Mucosa of descending colon (tissue), 3 donors: ENCODE measurements at regions not wholly inside any gene's neighbourhood (a gene's known extent, or its start where the extent isn't known, plus 50 kb on each side); places are given as distances from the start of the nearest gene placed in this dataset.

Experiments
- ATAC-seq: fragments of 200-7000 bp; cut with Tn5 transposase; one replicate; pipeline ENCODE4 v1.9.1; 2020; ENCODE audit warnings: mild to moderate bottlenecking, moderate library complexity
- DNase-seq, 3 donors: peaks; one replicate each; pipeline ENCODE4 v3.0.0-alpha.2; 2020
- H3K36me3 ChIP-seq: fragments of 200-600 bp; one replicate; pipeline ENCODE4 v1.8.0; 2021; ENCODE audit warnings: low read depth, mild to moderate bottlenecking
- H3K4me1 ChIP-seq: fragments of 200-600 bp; one replicate; pipeline ENCODE4 v1.8.0; 2021; ENCODE audit warnings: low read depth, mild to moderate bottlenecking
- H3K4me3 ChIP-seq: fragments of 200-600 bp; one replicate; pipeline ENCODE4 v1.8.0; 2021; ENCODE audit warnings: mild to moderate bottlenecking
- H3K9me3 ChIP-seq: fragments of 200-600 bp; one replicate; pipeline ENCODE4 v1.8.0; 2021; ENCODE audit warnings: mild to moderate bottlenecking
- CTCF ChIP-seq: fragments of 200-600 bp; IDR thresholded peaks from one replicate; pipeline ENCODE4 v1.8.0; 2022; ENCODE audit warnings: antibody characterized with exemption, mild to moderate bottlenecking
- intact Hi-C, 2 donors: fragments of 100-400 bp; cut with DNase I in 1 of 2; cut with micrococcal nuclease in 1 of 2; formaldehyde crosslinking; loops; one replicate each; pipeline versions ENCODE4 v1.11.0 to v1.11.1; 2022; cut with DNase I, micrococcal nuclease
- donor health status: DM: no; HTN: no; CAD: no; lungs with moderate emphysema.
- donor health status: DM: no; HTN: no; CAD: no.
- donor health status: DM: no; HTN: yes; CAD: no.

GRCh38 chr15:35992791-35993190, 446.8 kb upstream of the DPH6 start:
- DNase-seq (no peak), ATAC-seq (no peak)
- Histone ChIP-seq H3K36me3 (no peaks in the 10 kb centered on the region), H3K9me3 (no peaks in the 10 kb centered on the region), H3K4me3 (no peak overlapping the region), H3K4me1 (no peaks in the 10 kb centered on the region)
- intact Hi-C loops = no loop called here
- TF ChIP-seq CTCF = no peak

- ATAC-seq = no peak
Measured at GRCh38 chr15:35993196-35993595, 447.2 kb upstream of the DPH6 start.

GRCh38 chr15:35994876-35995275, 448.9 kb upstream of the DPH6 start:
- ATAC-seq = no peak
- intact Hi-C loops = no loop called here

More at GRCh38 chr15:35993196-35993595, 447.2 kb upstream of the DPH6 start:
- no peak for DNase-seq
- no peaks in the 10 kb centered on the region for H3K4me1 ChIP-seq
- no peak for TF ChIP-seq CTCF
- no peak overlapping the region for H3K4me3 ChIP-seq
- H3K36me3 ChIP-seq = no peaks in the 10 kb centered on the region
- intact Hi-C loops = no loop called here
- H3K9me3 ChIP-seq = no peaks in the 10 kb centered on the region

GRCh38 chr15:35998663-35999602, 453.0 kb upstream of the DPH6 start:
- H3K4me3 ChIP-seq = no peak overlapping the region
- H3K36me3 ChIP-seq = no peaks in the 10 kb centered on the region
- no peaks in the 10 kb centered on the region for H3K4me1 ChIP-seq
- no peaks in the 10 kb centered on the region for H3K9me3 ChIP-seq
- no peak for TF ChIP-seq CTCF
- intact Hi-C loops = no loop called here
- ATAC-seq = no peak
- no peak for DNase-seq

More at GRCh38 chr15:35994876-35995275, 448.9 kb upstream of the DPH6 start:
- H3K4me3 ChIP-seq = no peak overlapping the region
- no peak for TF ChIP-seq CTCF
- H3K4me1 ChIP-seq = no peaks in the 10 kb centered on the region
- no peak for DNase-seq
- H3K36me3 ChIP-seq = no peaks in the 10 kb centered on the region
- no peaks in the 10 kb centered on the region for H3K9me3 ChIP-seq

- H3K9me3 ChIP-seq = peaks cover 13% of the 10 kb centered on the region
Measured at GRCh38 chr15:36004891-36005490, 459.0 kb upstream of the DPH6 start.

More at GRCh38 chr15:36004891-36005490, 459.0 kb upstream of the DPH6 start:
- ATAC-seq (no peak), DNase-seq (no peak)
- no peak for TF ChIP-seq CTCF
- Histone ChIP-seq H3K4me1 (no peaks in the 10 kb centered on the region), H3K4me3 (no peak overlapping the region), H3K36me3 (no peaks in the 10 kb centered on the region)
- intact Hi-C loops = no loop called here
